Panc1 (cell line): ENCODE measurements at regions not wholly inside any gene's neighbourhood (a gene's known extent, or its start where the extent isn't known, plus 50 kb on each side); places are given as distances from the start of the nearest gene placed in this dataset.

ENCODE experiments used
- ATAC-seq: fragments of 200-7000 bp; cut with Tn5 transposase; 2 replicates; pipeline ENCODE4 v1.9.1; 2020; ENCODE audit warnings: mild to moderate bottlenecking, moderate library complexity
- BruUV-seq: library from RNA; stranded (reverse); fragments of 400-500 nt; replicated peaks from 2 replicates; lab custom pipeline; 2021; lab: Mats Ljungman, UMichigan
- CTCF ChIA-PET: fragments of 300-600 bp; sonication (Branson Sonifier 250); formaldehyde crosslinking; loops from one replicate; lab custom pipeline; 2022; ENCODE audit warnings: antibody characterized with exemption; lab: Charles Lee
- POLR2A ChIA-PET: fragments of 300-600 bp; sonication (Branson Sonifier 250); formaldehyde crosslinking; loops from one replicate; lab custom pipeline; 2022; ENCODE audit warnings: antibody characterized with exemption; lab: Charles Lee
- DNase-seq: peaks from one replicate; pipeline ENCODE4 v3.0.0-alpha.2; 2010; ENCODE audit warnings: low read depth, low spot score
- H3K27ac ChIP-seq: 2 replicates; pipeline ENCODE4 v1.5.1; 2011; ENCODE audit warnings: mild to moderate bottlenecking, low read length, inconsistent platforms
- H3K27me3 ChIP-seq: fragments of 200-500 bp; sonication (Bioruptor generic); 2 replicates; pipeline ENCODE4 v1.6.0; 2014; ENCODE audit warnings: low read length, inconsistent platforms; ENCODE audit not compliant: control insufficient read depth, insufficient read depth
- H3K36me3 ChIP-seq: fragments of 200-500 bp; sonication (Bioruptor generic); 2 replicates; pipeline ENCODE4 v1.5.1; 2014; ENCODE audit warnings: inconsistent platforms, mild to moderate bottlenecking, low read length, moderate library complexity; ENCODE audit not compliant: control insufficient read depth, insufficient read depth
- H3K4me1 ChIP-seq: 2 replicates; pipeline ENCODE4 v1.5.1; 2011; ENCODE audit warnings: inconsistent platforms, mild to moderate bottlenecking, low read length, moderate library complexity; ENCODE audit not compliant: control insufficient read depth, insufficient read depth
- H3K4me3 ChIP-seq, 2 experiments: 2 replicates each; pipeline ENCODE4 v1.5.1; 2011 to 2012; ENCODE audit warnings: low read depth in 2 of 2, low read length in 2 of 2, mild to moderate bottlenecking in 2 of 2, inconsistent platforms in 1 of 2, moderate library complexity in 1 of 2
- H3K9me3 ChIP-seq: fragments of 200-500 bp; sonication (Bioruptor generic); 2 replicates; pipeline ENCODE4 v1.5.1; 2014; ENCODE audit warnings: low read depth, mild to moderate bottlenecking, inconsistent platforms, low read length, moderate library complexity; ENCODE audit not compliant: control insufficient read depth, insufficient read depth
- POLR2AphosphoS5 ChIP-seq: IDR thresholded peaks from 2 replicates; pipeline ENCODE4 v1.6.1; 2012; ENCODE audit warnings: mild to moderate bottlenecking, low read depth, low read length, moderate library complexity
- SIN3A ChIP-seq: IDR thresholded peaks from 2 replicates; pipeline ENCODE4 v1.6.1; 2012; ENCODE audit warnings: low read depth, mild to moderate bottlenecking, low read length, moderate library complexity, borderline replicate concordance; ENCODE audit not compliant: insufficient read depth
- TCF7L2 ChIP-seq: IDR thresholded peaks from 2 replicates; pipeline ENCODE4 v1.6.1; 2011; ENCODE audit warnings: mild to moderate bottlenecking, low read depth, low read length, inconsistent platforms
- in situ Hi-C: cut with HindIII; loops from 2 replicates; pipeline ENCODE4 v1.10.0; 2016; ENCODE audit warnings: low sequenced_read_pairs, low pct_unique_long_range_greater_than_20kb
- intact Hi-C: fragments of 100-400 bp; cut with micrococcal nuclease; formaldehyde crosslinking; loops from one replicate; pipeline ENCODE4 v1.10.0; 2022; ENCODE audit not compliant: unreplicated experiment
- TF ChIP-seq, protein P1 (sequence below): fragments of 450-650 bp; IDR thresholded peaks from 2 replicates; pipeline ENCODE4 v1.5.1; 2017; ENCODE audit warnings: mild to moderate bottlenecking
- TF ChIP-seq, protein P2 (sequence below), 2 experiments: IDR thresholded peaks; 2 replicates each; pipeline ENCODE4 v1.6.1; 2011 to 2012; ENCODE audit warnings: low read depth in 2 of 2, control low read depth in 1 of 2, low read length in 1 of 2, mild to moderate bottlenecking in 1 of 2, moderate library complexity in 1 of 2; ENCODE audit not compliant: insufficient read depth in 1 of 2

DNA sequence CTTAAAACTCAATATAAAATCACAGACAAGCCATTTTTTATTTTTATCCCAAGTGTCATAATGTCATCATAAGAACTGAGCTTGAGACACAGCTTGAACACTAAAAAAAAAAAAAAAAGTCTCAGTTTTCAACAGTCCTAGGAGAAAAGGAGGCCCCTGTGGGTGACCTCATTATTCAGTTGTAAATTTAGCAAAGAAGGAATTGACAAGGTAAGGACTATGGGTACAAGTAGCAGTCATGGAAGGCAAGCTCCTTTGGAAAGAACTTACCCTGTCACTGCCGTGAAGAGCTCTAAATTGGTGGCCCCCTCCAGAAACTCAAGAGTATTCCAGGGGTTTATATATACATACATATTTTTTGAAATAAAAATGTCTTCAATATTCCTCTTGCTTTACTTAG lies 864.4 kb upstream of the KCND2 start:
- BruUV-seq, result no TSS peak
- no peak for ATAC-seq
- Histone ChIP-seq H3K4me3 (no peak overlapping the region), H3K9me3 (no peaks in the 10 kb centered on the region), H3K4me1 (no peaks in the 10 kb centered on the region), H3K27ac (no peak overlapping the region), H3K36me3 (no peaks in the 10 kb centered on the region), H3K27me3 (no peaks in the 10 kb centered on the region)
- DNase-seq, result no peak
- intact Hi-C loops (no loop called here), in situ Hi-C loops (no loop called here)
- POLR2A ChIA-PET, result no interaction called here
- CTCF ChIA-PET, result no interaction called here
- no peak for TF ChIP-seq POLR2AphosphoS5

DNA sequence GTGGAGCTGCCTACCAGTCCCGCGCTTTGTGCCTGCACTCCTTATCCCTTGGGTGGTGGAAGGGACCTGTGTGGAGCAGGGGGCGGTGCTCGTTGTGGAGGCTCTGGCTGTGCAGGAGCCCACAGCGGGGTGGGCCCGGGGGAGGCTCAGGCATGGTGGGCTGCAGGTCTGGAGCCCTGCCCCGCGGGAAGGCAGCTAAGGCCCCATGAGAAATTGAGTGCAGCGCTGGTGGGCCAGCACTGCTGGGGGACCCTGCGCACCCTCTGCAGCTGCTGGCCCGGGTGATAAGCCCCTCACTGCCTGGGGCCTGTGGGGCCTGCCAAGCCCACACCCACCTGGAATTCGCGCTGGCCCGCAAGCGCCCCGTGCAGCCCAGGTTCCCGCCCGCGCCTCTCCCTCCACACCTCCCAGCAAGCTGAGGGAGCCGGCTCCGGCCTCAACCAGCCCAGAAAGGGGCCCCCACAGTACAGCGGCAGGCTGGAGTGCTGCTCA lies 859.6 kb upstream of the KCND2 start:
- intact Hi-C loops (no loop called here), in situ Hi-C loops (no loop called here)
- no peak for TF ChIP-seq SIN3A
- TF ChIP-seq TCF7L2, result no peak
- no peak for TF ChIP-seq POLR2AphosphoS5
- TF ChIP-seq, protein P1, sequence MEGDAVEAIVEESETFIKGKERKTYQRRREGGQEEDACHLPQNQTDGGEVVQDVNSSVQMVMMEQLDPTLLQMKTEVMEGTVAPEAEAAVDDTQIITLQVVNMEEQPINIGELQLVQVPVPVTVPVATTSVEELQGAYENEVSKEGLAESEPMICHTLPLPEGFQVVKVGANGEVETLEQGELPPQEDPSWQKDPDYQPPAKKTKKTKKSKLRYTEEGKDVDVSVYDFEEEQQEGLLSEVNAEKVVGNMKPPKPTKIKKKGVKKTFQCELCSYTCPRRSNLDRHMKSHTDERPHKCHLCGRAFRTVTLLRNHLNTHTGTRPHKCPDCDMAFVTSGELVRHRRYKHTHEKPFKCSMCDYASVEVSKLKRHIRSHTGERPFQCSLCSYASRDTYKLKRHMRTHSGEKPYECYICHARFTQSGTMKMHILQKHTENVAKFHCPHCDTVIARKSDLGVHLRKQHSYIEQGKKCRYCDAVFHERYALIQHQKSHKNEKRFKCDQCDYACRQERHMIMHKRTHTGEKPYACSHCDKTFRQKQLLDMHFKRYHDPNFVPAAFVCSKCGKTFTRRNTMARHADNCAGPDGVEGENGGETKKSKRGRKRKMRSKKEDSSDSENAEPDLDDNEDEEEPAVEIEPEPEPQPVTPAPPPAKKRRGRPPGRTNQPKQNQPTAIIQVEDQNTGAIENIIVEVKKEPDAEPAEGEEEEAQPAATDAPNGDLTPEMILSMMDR, result no peak
- TF ChIP-seq, protein P2, sequence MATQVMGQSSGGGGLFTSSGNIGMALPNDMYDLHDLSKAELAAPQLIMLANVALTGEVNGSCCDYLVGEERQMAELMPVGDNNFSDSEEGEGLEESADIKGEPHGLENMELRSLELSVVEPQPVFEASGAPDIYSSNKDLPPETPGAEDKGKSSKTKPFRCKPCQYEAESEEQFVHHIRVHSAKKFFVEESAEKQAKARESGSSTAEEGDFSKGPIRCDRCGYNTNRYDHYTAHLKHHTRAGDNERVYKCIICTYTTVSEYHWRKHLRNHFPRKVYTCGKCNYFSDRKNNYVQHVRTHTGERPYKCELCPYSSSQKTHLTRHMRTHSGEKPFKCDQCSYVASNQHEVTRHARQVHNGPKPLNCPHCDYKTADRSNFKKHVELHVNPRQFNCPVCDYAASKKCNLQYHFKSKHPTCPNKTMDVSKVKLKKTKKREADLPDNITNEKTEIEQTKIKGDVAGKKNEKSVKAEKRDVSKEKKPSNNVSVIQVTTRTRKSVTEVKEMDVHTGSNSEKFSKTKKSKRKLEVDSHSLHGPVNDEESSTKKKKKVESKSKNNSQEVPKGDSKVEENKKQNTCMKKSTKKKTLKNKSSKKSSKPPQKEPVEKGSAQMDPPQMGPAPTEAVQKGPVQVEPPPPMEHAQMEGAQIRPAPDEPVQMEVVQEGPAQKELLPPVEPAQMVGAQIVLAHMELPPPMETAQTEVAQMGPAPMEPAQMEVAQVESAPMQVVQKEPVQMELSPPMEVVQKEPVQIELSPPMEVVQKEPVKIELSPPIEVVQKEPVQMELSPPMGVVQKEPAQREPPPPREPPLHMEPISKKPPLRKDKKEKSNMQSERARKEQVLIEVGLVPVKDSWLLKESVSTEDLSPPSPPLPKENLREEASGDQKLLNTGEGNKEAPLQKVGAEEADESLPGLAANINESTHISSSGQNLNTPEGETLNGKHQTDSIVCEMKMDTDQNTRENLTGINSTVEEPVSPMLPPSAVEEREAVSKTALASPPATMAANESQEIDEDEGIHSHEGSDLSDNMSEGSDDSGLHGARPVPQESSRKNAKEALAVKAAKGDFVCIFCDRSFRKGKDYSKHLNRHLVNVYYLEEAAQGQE (IDR thresholded peaks at IDR 0.05; ENCODE audit: insufficient read depth in 1 of 2, low read depth in 2 of 2, low read length in 1 of 2), result no peak
- Histone ChIP-seq H3K27me3 (no peaks in the 10 kb centered on the region), H3K9me3 (no peaks in the 10 kb centered on the region), H3K36me3 (no peaks in the 10 kb centered on the region), H3K4me3 (no peak overlapping the region), H3K27ac (no peak overlapping the region), H3K4me1 (no peaks in the 10 kb centered on the region)
- CTCF ChIA-PET, result no interaction called here
- POLR2A ChIA-PET, result no interaction called here
- DNase-seq (no peak), ATAC-seq (no peak)
- BruUV-seq, result no TSS peak

DNA sequence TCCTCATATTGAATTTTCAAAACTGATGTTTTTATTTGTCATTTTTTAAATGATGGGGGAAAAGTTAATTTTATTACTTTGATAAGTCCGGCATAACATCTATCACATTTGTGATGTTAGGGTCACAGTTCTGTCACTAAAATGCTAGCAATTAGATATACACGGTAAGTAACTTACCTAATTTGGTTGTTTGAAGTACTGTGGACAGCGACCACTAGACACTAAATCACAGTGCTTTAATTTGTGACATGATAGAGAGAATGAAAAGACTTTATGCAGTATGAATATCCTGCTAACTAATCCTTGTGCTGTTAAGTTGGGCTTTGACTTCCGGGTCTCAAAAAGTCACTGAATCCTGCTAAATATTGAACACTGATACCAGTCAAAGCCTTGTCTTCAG lies 857.3 kb upstream of the KCND2 start:
- no peak for ATAC-seq
- intact Hi-C loops (no loop called here), in situ Hi-C loops (no loop called here)
- Histone ChIP-seq H3K4me1 (no peaks in the 10 kb centered on the region), H3K27ac (no peak overlapping the region), H3K4me3 (no peak overlapping the region), H3K36me3 (no peaks in the 10 kb centered on the region), H3K27me3 (no peaks in the 10 kb centered on the region), H3K9me3 (no peaks in the 10 kb centered on the region)
- TF ChIP-seq SIN3A, result no peak
- TF ChIP-seq, protein P1, result no peak
- no peak for TF ChIP-seq POLR2AphosphoS5
- TF ChIP-seq, protein P2 (IDR thresholded peaks at IDR 0.05; ENCODE audit: insufficient read depth in 1 of 2, low read depth in 2 of 2, low read length in 1 of 2), result no peak
- TF ChIP-seq TCF7L2, result no peak
- POLR2A ChIA-PET, result no interaction called here
- CTCF ChIA-PET, result no interaction called here
- BruUV-seq, result no TSS peak
- no peak for DNase-seq
